ENCODE measurements at regions not wholly inside any gene's neighbourhood (a gene's known extent, or its start where the extent isn't known, plus 50 kb on each side); places are given as distances from the start of the nearest gene placed in this dataset.

DNA sequence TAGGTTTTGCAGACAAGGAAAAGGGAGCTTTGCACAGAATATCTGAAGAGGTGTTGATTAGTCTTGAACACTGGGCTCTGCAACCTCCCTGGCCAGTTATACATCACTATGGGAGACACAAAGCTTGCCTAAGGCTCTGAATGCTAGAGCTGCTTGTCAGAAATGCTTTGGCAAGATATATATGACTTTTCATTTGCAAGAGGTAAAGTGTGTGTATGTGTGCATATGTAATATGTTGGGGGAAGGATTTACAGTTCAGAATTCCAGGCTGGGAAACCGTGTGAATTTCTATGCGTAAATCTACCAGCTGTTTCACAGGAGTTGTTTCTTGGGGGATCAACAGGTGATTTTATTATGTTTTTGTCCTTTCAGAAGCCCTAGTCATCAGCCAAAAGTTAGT lies 350.9 kb downstream of the TMEM114 start:
- TF ChIP-seq, protein P1, sequence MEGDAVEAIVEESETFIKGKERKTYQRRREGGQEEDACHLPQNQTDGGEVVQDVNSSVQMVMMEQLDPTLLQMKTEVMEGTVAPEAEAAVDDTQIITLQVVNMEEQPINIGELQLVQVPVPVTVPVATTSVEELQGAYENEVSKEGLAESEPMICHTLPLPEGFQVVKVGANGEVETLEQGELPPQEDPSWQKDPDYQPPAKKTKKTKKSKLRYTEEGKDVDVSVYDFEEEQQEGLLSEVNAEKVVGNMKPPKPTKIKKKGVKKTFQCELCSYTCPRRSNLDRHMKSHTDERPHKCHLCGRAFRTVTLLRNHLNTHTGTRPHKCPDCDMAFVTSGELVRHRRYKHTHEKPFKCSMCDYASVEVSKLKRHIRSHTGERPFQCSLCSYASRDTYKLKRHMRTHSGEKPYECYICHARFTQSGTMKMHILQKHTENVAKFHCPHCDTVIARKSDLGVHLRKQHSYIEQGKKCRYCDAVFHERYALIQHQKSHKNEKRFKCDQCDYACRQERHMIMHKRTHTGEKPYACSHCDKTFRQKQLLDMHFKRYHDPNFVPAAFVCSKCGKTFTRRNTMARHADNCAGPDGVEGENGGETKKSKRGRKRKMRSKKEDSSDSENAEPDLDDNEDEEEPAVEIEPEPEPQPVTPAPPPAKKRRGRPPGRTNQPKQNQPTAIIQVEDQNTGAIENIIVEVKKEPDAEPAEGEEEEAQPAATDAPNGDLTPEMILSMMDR (conservative IDR thresholded peaks at IDR 0.05; ENCODE audit: low read depth in 2 of 2): no peak
- TF ChIP-seq EZH2 (IDR thresholded peaks at IDR 0.05; ENCODE audit: low read depth, unreplicated experiment): no peak
- TF ChIP-seq POLR2AphosphoS5 (IDR thresholded peaks at IDR 0.05; ENCODE audit: low read depth): no peak

All from GM23338 (cell line).